ENCODE measurements at regions not wholly inside any gene's neighbourhood (a gene's known extent, or its start where the extent isn't known, plus 50 kb on each side); places are given as distances from the start of the nearest gene placed in this dataset.
A peak's percentile ranks its signal among the peaks of the same experiment; 100 is the strongest.

DNA sequence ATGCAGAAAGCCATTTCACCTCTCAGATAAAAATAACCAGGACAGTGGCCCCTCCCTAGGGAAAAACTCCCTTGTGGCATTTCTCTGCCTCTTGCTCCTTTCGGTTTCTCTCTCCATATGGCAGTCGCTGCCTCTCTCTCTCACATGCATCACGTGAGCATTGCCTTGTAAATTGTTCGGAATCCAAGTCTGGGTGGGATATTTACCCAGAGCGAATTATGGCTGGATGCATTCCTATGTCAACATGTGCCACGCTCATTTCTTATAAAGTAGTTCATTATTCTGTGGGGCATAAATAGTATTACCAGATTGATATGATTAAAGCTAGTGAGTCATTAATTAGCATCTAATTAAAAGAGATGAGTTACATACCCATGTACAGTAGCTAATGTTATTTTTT, 392.9 kb downstream of the INSC start:
- DNase-seq (ENCODE audit: low read depth): peak; percentile 87

DNA sequence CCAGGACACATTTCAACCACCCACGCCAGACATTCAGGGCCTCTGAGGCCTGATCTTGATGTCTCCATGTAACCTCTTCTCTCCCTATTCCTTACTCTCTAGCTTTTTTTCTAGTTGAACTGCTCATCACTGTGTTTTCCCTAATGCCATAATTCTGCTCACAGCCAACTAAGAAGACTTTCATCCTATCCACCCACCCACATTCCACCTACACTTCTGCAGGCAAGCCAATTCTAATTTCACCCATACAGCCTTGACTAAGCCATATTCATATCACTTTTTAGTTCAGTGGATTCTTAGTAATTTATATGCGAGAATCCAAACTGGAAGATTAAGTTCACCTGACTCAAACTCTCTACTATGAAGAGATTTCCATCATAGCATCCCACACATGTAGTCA, 394.4 kb downstream of the INSC start:
- in situ Hi-C loops (cut with HindIII; ENCODE audit: low pct_unique_long_range_greater_than_20kb, low sequenced_read_pairs): no loop called here

More for the DNA sequence above, 392.9 kb downstream of the INSC start:
- in situ Hi-C loops (cut with HindIII; ENCODE audit: low pct_unique_long_range_greater_than_20kb, low sequenced_read_pairs): no loop called here

DNA sequence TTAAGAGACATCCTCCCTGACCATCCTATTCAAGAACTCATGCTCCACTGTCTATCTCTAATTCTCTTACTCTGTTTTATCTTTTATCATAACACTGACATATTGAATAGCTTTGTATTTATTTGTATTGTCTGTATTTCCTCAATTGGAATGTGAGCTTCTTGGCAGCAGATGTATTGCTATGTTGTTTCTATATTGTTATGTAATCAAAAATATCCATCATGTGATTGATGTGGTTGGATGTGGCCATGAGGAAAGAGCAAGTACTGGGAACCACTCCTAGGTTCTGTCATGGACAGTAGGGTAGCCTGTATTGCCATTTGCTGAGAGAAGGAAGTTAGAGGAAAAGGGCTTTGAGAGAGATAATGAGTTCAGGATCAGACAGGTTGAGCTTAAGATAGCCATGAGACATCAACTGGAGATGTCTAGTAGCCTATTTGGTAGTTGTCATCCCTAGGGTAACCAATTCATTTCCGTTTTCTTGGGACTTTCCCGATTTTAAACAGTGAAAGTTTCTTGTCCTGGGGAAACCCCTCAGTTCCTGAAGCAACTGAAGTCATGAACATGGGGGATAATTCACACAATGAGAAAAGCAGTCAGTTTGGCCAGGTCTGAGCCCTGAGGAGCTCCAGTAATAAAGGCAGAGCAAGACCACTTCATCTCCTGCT, 404.5 kb downstream of the INSC start:
- no peak for DNase-seq (ENCODE audit: low read depth)
- in situ Hi-C loops (cut with HindIII; ENCODE audit: low pct_unique_long_range_greater_than_20kb, low sequenced_read_pairs): no loop called here

More for the DNA sequence above, 394.4 kb downstream of the INSC start:
- DNase-seq (ENCODE audit: low read depth): no peak

DNA sequence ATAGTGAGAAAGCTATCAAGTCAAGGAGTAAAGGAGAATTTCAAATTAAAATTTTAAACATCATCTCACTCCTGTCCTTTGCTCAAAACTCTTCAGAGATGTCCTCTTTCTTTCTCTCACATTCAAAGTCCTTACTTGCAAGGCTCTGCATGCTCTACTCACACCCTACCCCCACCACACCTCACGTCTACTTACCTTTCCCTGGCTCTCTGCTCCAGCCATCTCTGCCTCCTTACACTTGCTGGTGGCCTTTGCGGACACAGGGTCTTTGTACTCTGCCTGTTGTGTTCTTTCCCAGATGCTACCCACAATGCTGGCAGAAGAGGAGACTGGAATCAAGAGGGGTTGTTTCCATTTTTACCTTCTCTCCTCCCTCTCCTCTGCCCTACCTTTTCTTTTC, 405.2 kb downstream of the INSC start:
- in situ Hi-C loops (cut with HindIII; ENCODE audit: low pct_unique_long_range_greater_than_20kb, low sequenced_read_pairs): no loop called here
- no peak for DNase-seq (ENCODE audit: low read depth)

DNA sequence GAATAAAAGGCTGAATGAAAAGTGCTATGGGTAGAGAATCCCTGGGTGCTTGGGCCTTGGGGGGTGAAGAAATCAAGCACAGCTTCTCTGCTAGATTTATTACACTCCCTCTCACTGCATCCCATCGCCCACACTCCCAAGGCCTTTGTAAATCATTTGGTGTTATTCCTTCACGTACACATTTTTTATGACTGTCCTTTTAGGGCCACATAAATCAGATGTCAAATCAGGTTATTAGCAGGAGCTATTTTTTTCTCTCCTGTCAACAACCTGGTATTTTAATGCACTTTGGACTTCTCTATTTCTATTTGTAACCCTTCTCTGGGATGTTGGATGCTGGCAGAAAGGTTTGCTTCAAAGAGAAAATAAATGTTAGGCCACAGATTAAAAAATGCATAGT, 408.8 kb downstream of the INSC start:
- in situ Hi-C loops (cut with HindIII; ENCODE audit: low pct_unique_long_range_greater_than_20kb, low sequenced_read_pairs): no loop called here
- DNase-seq (ENCODE audit: low read depth): no peak

DNA sequence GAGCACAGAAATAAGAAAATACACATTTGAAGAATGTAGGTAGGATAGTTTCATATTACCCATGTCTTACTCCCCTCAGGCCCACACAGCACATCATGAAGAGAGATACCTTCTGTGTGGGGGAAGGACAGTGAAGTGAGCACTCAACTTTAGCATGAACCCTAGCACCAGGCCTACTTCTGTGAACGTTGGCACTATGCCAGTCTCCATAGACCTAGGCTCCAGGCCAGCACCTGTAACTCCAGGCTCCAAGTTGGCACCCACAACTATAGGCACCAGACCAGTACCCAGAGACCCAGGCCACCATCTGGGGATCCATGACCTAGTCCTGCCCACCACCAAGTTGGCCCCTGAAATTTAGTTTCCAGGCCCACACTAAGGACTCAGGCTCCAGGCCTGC, 410.9 kb downstream of the INSC start:
- no peak for DNase-seq (ENCODE audit: low read depth)
- in situ Hi-C loops (cut with HindIII; ENCODE audit: low pct_unique_long_range_greater_than_20kb, low sequenced_read_pairs): no loop called here

DNA sequence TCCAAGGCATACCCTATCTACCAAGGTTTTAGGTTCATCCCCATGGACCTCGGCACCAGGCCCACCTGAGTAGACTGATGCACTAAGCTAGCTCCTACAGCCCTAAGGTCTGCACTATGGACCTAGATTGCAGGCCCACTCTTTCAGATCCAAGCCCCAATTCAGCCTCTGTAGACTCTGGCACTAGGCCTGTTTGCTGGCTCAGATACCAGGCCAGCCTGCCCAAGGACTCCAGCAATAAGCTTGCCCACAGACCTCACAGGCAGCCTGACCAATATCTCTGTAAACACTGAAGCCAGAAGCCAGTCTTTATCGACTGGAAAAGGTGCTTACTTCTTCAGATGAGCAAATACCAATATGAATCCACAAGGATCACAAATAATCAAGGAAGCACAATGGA, 411.3 kb downstream of the INSC start:
- in situ Hi-C loops (cut with HindIII; ENCODE audit: low pct_unique_long_range_greater_than_20kb, low sequenced_read_pairs): no loop called here
- no peak for DNase-seq (ENCODE audit: low read depth)

DNA sequence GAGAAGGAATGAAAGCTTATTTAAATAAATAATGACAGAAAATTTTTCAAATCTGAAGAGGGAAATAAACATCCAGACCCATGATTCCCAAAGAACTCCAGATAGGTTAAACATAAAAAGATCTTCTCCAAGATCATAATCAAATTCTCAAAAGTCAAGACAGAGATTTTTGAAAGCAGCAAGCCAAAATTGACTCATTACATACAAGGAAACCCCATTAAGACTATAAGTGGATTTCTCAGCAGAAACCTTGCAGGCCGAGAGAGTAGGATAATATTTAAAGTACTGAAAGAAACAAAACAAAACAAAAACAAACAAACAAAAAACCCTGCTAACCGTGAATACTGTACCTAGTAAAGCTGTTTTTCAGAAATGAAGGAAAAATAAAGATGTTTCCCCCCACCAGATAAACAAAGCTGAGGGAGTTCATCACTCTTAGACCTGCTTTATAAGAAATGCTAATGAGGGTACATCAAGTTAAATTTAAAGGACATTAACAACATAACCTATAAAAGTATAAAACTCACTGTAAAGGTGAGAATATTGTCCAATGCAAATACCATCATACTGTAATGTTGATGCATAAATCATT, 412.2 kb downstream of the INSC start:
- no peak for DNase-seq (ENCODE audit: low read depth)
- in situ Hi-C loops (cut with HindIII; ENCODE audit: low pct_unique_long_range_greater_than_20kb, low sequenced_read_pairs): no loop called here

DNA sequence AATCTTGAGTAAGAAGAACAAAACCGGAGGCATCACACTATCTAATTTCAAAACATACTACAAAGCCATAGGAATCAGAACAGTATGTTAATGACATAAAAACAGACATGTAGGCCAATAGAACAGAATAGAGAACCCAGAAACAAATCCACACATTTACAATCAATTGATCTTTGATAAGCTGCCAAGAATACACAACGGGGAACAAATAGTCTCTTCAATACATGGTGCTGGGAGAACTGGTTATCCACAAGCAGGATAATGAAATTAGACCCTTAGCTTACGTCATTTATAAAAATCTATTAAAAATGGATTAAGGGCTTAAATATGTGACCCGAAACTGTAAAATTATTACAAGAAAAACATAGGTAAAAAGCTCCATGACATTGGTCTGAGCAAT, 417.7 kb downstream of the INSC start:
- no peak for DNase-seq (ENCODE audit: low read depth)
- in situ Hi-C loops (cut with HindIII; ENCODE audit: low pct_unique_long_range_greater_than_20kb, low sequenced_read_pairs): no loop called here

DNA sequence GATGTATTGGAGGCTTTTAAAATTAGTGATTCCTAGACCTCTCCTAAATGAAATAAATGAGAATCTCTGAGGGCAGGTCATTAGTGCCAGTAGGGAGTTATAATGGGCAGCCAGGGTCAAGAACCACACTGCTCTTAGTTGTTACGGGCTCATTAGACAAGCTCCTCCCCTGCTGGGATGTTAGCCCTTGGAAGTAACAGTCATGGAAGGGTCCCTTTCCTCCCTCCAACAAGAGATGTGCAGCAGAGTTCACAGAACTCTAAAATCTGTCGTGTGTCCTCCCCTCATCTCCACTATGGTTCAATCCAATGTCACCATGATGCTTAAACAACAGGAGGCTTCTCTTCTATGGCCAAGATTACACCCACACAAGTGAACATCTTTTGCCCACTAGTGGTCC, 419.5 kb downstream of the INSC start:
- in situ Hi-C loops (cut with HindIII; ENCODE audit: low pct_unique_long_range_greater_than_20kb, low sequenced_read_pairs): no loop called here
- DNase-seq (ENCODE audit: low read depth): no peak

DNA sequence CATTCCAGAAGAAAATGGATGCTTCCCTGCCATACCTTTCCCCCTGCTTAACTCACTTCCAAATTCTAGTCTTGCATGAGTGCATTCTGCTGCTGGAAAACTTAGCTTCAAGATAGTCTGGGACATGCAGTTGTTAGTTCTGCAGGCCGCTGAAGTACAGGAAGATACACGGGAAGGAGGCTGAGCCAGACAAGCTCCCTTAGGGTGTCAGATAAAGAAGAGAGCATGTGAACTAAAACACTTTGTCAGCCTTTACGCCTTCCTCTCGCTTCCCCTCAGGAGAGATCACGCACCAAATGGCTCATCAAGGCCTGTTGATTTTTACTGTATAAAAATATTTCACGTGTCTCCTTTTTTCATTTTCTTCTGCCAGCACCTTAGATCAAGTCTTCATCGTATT, 420.7 kb downstream of the INSC start:
- DNase-seq (ENCODE audit: low read depth): no peak
- in situ Hi-C loops (cut with HindIII; ENCODE audit: low pct_unique_long_range_greater_than_20kb, low sequenced_read_pairs): no loop called here

DNA sequence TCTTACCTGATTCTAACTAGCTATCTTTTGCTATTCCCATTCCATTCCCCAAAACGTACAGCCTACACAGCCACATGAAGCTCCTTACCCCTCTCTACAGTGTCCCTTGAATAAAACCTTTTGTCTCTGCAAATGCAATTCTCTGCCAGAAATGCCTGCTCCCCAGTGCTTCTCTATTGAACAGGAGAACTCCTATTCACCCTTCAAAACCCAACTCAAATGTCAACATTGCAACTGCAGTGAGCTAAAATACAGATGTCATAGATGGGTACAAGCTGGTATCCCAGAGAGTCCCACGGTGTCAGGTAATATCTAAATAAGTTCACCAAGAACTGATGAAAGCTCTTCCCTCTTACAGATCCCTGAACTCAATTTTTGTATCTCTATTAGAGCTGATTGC, 421.7 kb downstream of the INSC start:
- DNase-seq (ENCODE audit: low read depth): no peak
- in situ Hi-C loops (cut with HindIII; ENCODE audit: low pct_unique_long_range_greater_than_20kb, low sequenced_read_pairs): no loop called here

DNA sequence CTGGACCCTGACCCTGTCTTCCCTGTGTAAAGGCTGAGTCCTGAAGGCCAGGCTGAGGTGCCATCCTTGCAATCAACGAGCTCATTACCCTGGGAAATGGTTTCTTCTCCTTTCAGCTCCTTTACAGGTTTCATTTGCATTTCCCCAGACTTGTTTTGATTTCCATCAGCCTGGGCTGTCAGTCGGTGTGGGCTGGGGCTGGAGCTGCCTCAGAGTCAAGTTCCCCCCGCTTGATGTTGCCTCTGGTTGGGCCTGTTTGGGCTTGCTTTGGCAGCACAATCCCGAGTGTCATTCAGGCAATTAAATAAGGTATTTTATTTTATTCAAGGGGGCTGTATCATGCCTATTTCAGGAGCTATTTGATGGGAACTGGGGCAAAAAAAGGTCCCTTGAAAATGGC, 424.9 kb downstream of the INSC start:
- in situ Hi-C loops (cut with HindIII; ENCODE audit: low pct_unique_long_range_greater_than_20kb, low sequenced_read_pairs): no loop called here
- DNase-seq (ENCODE audit: low read depth): no peak

DNA sequence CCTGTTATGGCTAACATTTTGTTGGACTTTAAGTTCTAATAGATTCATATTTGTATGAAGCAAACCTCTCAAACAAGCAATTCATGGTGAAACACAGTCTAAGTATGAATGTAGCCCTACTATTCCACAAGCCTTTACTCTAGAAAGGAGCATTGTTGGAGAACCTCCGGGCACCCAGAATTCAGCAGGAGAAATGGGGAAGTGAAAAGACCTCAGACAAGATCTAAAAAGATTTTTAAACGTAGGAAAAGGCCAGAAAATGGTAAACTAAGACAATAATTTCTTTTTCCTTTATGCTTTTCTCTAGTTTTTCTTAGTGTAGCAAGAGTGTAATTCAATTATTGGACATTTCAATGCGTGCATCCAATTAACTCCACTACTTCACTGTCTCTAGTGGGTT, 426.4 kb downstream of the INSC start:
- no peak for DNase-seq (ENCODE audit: low read depth)
- in situ Hi-C loops (cut with HindIII; ENCODE audit: low pct_unique_long_range_greater_than_20kb, low sequenced_read_pairs): no loop called here

DNA sequence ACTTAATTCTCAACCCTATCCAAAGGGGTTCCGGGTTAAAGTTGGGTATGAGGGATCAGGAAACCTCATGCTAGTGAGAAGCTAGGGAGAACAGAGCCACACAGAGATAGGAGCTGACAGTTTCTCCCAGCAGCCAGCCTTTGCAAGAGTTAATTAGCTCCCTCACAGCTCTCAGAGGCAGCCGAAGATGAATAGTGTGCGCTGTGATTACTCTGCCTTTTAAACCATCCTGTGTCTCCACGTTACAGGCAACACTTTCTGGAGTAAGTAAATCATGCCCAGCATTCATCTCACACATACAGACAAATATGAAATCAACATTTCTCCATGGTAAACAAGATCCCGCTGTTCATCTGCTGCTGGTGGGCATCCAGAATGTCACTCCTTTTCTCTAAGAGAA, 429.6 kb downstream of the INSC start:
- in situ Hi-C loops (cut with HindIII; ENCODE audit: low pct_unique_long_range_greater_than_20kb, low sequenced_read_pairs): no loop called here
- no peak for DNase-seq (ENCODE audit: low read depth)

DNA sequence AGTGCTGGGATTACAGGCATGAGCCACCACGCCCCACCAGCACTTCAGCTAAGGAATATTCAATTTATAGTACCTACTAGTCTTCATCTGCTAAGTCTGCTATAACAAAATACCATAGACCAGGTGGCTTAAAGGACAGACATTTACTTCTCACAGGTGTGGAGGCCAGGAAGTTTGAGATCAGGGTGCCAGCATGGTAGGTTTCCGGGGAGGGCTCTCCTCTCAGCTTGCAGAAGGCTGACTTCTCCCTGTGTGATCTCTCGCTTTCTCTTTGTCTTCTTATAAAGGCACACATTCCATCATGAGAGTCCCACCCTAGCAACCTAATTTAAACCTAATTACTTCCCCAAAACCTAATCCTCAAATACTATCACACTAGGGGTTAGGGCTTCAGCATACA, 433.0 kb downstream of the INSC start:
- in situ Hi-C loops (cut with HindIII; ENCODE audit: low pct_unique_long_range_greater_than_20kb, low sequenced_read_pairs): no loop called here

DNA sequence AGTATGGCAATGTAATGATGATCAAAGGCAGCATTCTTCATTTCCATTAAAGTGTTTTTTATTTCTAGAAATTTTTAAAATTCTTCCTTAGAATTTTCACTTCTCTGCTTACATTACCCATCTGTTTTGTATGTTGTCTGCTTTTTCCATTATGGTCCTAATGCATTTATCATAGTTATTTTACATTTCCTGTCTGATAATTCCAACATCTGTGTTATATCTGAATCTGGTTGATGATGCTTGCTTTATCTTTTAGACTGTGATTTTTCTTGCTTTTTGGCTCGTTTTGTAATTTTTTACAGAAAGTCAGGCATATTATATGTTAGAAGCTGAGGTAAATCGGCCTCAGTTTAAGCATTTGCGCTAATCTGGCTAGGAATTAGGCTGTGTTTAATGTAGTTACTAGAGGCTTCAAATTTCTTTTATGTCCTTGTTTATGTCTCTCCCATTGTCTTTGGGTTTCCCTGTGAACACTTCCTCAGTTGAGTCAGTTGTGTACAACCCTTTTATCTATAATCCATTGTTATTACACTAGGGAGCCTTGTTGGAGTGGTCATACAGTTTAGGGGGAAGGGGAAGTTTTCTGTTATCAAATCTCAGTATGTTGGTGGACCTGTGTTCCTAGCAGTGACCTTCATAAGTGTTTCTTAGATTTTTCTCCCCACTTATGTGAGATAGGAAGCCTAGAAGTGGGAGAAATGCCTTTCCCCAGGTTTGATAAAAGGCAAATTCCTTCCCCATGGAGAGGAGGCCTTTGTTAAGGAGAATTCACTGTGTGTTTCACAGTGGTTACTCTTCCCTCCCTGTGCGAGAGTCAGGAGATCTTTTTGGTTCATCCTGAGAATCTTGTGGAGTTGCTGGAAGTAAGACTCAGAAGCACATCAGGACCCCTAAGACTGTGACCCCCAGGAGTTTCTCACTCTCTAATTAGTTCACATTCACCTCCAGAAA, 437.5 kb downstream of the INSC start:
- no peak for DNase-seq (ENCODE audit: low read depth)
- in situ Hi-C loops (cut with HindIII; ENCODE audit: low pct_unique_long_range_greater_than_20kb, low sequenced_read_pairs): no loop called here

More for the DNA sequence above, 433.0 kb downstream of the INSC start:
- DNase-seq (ENCODE audit: low read depth): no peak

DNA sequence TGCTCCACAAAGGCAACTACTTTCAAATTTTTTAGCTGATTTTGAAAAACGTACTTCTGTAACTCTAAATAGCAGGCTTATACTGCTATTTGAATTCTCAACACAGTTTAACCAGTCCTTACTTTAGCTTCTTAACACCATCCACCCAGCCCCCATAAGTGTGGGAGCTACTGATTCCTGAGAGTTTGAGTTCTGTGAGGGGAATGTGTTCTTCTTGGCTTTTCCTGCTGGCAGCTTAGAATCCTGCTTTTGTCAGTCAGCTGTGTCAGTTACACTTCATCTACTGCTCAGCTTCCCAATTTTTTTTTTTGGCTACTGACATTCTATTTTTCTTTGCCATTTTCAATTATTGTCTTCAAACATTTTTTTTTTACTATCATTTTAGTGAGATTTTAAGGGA, 440.4 kb downstream of the INSC start:
- in situ Hi-C loops (cut with HindIII; ENCODE audit: low pct_unique_long_range_greater_than_20kb, low sequenced_read_pairs): no loop called here
- DNase-seq (ENCODE audit: low read depth): no peak

DNA sequence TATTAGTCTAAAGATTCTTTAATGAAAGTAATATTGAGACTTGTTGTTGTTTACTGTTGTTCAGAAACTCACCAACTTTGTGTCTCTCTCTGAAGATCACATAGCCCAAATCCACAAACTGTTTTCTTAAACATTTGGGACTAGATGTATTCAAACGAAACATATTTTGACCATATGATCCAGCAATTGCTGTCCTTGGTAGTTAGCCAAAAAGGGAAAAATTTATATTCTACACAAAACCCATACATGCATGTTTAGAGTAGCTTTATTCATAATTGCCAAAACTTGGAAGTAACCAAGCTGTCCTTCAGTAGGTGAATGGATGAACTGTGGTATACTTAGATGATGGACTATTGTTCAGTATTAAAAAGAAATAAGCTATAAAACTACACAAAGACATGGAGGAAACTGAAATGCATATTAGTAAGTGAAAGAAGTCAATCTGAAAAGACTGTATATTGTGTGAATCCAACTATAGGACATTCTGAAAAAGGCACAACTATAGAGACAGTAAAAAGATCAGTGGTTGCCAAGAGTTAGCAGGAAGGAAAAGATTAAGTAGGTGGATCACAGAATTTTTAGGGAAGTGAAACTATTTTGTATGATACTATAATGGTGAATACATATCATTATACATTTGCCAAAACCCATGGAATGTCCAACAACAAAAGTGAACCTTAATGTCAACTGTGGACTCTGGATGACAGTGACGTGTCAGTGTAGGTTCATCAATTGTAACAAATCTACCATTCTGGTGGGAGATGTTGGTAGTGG, 442.9 kb downstream of the INSC start:
- no peak for DNase-seq (ENCODE audit: low read depth)
- in situ Hi-C loops (cut with HindIII; ENCODE audit: low pct_unique_long_range_greater_than_20kb, low sequenced_read_pairs): no loop called here

All from Caki2 (cell line).